Activated naive CD4-positive, alpha-beta T cell treated with anti-CD3 and anti-CD28 coated beads, Interleukin-2, amount 50 U/mL, for 24 hours (primary cell): ENCODE measurements at regions not wholly inside any gene's neighbourhood (a gene's known extent, or its start where the extent isn't known, plus 50 kb on each side); places are given as distances from the start of the nearest gene placed in this dataset.
"Not testable (repeated sequence)": the region's sequence is repeated elsewhere in the genome, so short reads cannot be mapped to it uniquely, and the experiment has no call there.

ENCODE experiments used
- H3K27ac Mint-ChIP-seq: one replicate; pipeline ENCODE4 v1.8.0; 2021; ENCODE audit warnings: mild to moderate bottlenecking, mixed read lengths
- H3K27me3 Mint-ChIP-seq: one replicate; pipeline ENCODE4 v1.8.0; 2021; ENCODE audit warnings: mixed read lengths
- H3K36me3 Mint-ChIP-seq: one replicate; pipeline ENCODE4 v1.8.0; 2021; ENCODE audit warnings: mixed read lengths
- H3K4me1 Mint-ChIP-seq: one replicate; pipeline ENCODE4 v1.8.0; 2021; ENCODE audit warnings: mixed read lengths
- H3K4me3 Mint-ChIP-seq: one replicate; pipeline ENCODE4 v1.8.0; 2021; ENCODE audit warnings: mild to moderate bottlenecking, mixed read lengths
- H3K9me3 Mint-ChIP-seq: one replicate; pipeline ENCODE4 v1.8.0; 2021; ENCODE audit warnings: mixed read lengths

- no peak overlapping the region for H3K4me3 Mint-ChIP-seq
- peaks cover 24% of the 10 kb centered on the region for H3K4me1 Mint-ChIP-seq
- H3K27me3 Mint-ChIP-seq: no peaks in the 10 kb centered on the region
- no peaks in the 10 kb centered on the region for H3K36me3 Mint-ChIP-seq
- no peaks in the 10 kb centered on the region for H3K9me3 Mint-ChIP-seq
- H3K27ac Mint-ChIP-seq: no peak overlapping the region
Measured at GRCh38 chr1:41978986-41979385, 60.3 kb upstream of the HIVEP3 start.

DNA sequence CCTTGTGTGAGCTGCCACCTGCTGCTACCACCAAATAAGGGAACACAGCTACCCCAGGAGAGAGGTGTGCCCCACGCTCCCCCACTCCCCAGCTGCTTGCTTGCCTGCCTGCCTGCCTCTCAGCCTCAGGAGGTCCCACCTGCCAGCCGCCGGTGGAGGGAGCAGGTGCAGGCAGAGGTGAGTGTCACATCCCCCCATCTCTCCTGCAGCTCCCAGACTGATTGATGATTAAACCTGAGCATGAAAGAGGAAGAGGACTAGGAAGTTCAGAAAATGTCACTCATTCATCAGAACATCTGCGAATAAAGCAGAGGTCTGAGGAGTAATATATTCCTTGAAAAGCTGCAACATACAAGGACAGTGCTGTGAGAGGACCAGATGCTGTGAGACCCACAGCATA is 58.6 kb upstream of the HIVEP3 start:
- Mint-ChIP-seq H3K27me3 (no peaks in the 10 kb centered on the region), H3K4me3 (no peak overlapping the region), H3K9me3 (no peaks in the 10 kb centered on the region), H3K36me3 (no peaks in the 10 kb centered on the region), H3K4me1 (peaks cover 23% of the 10 kb centered on the region), H3K27ac (no peak overlapping the region)

DNA sequence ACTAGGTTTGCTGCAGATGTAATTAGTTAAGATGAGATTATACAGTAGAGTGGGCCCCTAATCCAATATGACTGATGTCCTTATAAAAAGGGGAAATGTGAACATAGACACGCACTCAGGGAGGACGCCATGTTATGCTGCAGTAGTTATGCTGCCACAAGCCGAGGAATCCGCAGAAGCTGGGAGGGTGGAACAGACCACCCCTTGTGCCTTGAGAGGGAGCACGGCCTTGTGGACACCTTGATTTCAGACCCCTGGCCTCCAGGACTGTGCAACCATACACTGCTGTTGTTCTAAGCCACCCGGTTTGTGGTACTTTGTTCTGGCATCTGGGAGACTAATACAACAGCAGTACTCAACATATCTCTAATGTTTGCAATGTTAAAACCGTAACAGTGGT is 57.9 kb upstream of the HIVEP3 start:
- Mint-ChIP-seq H3K4me1 (peaks cover 18% of the 10 kb centered on the region), H3K27ac (no peak overlapping the region), H3K36me3 (peaks cover 3% of the 10 kb centered on the region), H3K27me3 (no peaks in the 10 kb centered on the region), H3K4me3 (no peak overlapping the region), H3K9me3 (no peaks in the 10 kb centered on the region)

GRCh38 chr1:41975850-41976569 is 57.3 kb upstream of the HIVEP3 start:
- H3K4me3 Mint-ChIP-seq: no peak overlapping the region
- H3K36me3 Mint-ChIP-seq: peaks cover 3% of the 10 kb centered on the region
- H3K27me3 Mint-ChIP-seq: no peaks in the 10 kb centered on the region
- peaks cover 12% of the 10 kb centered on the region for H3K4me1 Mint-ChIP-seq
- no peaks in the 10 kb centered on the region for H3K9me3 Mint-ChIP-seq
- no peak overlapping the region for H3K27ac Mint-ChIP-seq

DNA sequence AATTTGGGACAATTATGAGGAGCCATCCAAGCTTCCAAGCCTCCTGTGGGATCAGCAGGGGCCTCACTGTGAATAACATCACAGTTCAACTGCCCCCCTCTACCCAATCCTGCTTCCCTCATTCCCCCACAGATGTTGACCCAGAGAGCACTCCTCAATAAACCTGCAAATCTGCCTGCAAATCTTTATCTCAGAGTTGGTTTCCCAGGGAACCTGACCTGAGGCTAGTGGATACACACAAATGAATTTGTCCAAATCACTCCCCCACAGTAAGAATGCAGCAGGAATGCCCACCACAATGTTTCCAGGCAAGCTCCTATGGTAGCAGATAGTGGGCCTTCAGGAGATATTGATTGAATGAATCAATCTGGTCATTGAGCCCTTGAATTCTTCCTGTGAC is 56.4 kb upstream of the HIVEP3 start:
- Mint-ChIP-seq H3K4me3 (no peak overlapping the region), H3K36me3 (peaks cover 3% of the 10 kb centered on the region), H3K4me1 (peaks cover 3% of the 10 kb centered on the region), H3K9me3 (no peaks in the 10 kb centered on the region), H3K27me3 (no peaks in the 10 kb centered on the region), H3K27ac (no peak overlapping the region)

- not testable (repeated sequence) for H3K27me3 Mint-ChIP-seq, H3K4me3 Mint-ChIP-seq, H3K4me1 Mint-ChIP-seq, H3K9me3 Mint-ChIP-seq, H3K27ac Mint-ChIP-seq, H3K36me3 Mint-ChIP-seq
Measured at GRCh38 chr1:41968557-41968956, 49.8 kb upstream of the HIVEP3 start.
